Testis (tissue), 2 donors: ENCODE measurements at regions not wholly inside any gene's neighbourhood (a gene's known extent, or its start where the extent isn't known, plus 50 kb on each side); places are given as distances from the start of the nearest gene placed in this dataset.

Experiments used
- DNase-seq: peaks from one replicate; pipeline ENCODE4 v3.0.0-alpha.2; 2019
- H3K27ac ChIP-seq, 2 donors: fragments of 200-600 bp; sonication (generic); one replicate each; pipeline ENCODE4 v1.5.1; 2019
- H3K27me3 ChIP-seq: fragments of 200-600 bp; sonication (generic); one replicate; pipeline ENCODE4 v1.5.1; 2019
- H3K36me3 ChIP-seq: fragments of 200-600 bp; sonication (generic); one replicate; pipeline ENCODE4 v1.5.1; 2017; ENCODE audit warnings: low read depth; ENCODE audit errors: missing control alignments
- H3K4me1 ChIP-seq: fragments of 200-600 bp; sonication (generic); one replicate; pipeline ENCODE4 v1.5.1; 2019
- H3K4me3 ChIP-seq, 2 donors: fragments of 200-600 bp; sonication (generic); one replicate each; pipeline ENCODE4 v1.5.1; 2017 to 2019
- H3K9me3 ChIP-seq: fragments of 200-600 bp; sonication (generic); one replicate; pipeline ENCODE4 v1.5.1; 2017
- CTCF ChIP-seq, 3 experiments: fragments of 450-650 bp in 2 of 3; fragments of 200-600 bp in 1 of 3; sonication (generic) in 1 of 3; IDR thresholded peaks; one replicate each; pipeline ENCODE4 v1.5.1; 2016 to 2019; ENCODE audit warnings: antibody characterized with exemption in 3 of 3, mild to moderate bottlenecking in 2 of 3, moderate library complexity in 1 of 3
- POLR2A ChIP-seq: fragments of 450-650 bp; IDR thresholded peaks from one replicate; pipeline ENCODE4 v1.6.1; 2017; ENCODE audit warnings: antibody characterized with exemption, mild to moderate bottlenecking, moderate library complexity
- WGBS, 2 donors: methylation state at CpG; one replicate each; pipeline ENCODE4 v1.1.5; 2018; 5-methylcytosine and 5-hydroxymethylcytosine counted together
- intact Hi-C: fragments of 100-400 bp; cut with DNase I; formaldehyde crosslinking; loops from one replicate; pipeline ENCODE4 v1.15.1; 2023; ENCODE audit warnings: low total_unique reads

- Histone ChIP-seq H3K27me3 (no peaks in the 10 kb centered on the region), H3K4me3 (no peak overlapping the region), H3K36me3 (no peaks in the 10 kb centered on the region), H3K9me3 (no peaks in the 10 kb centered on the region), H3K27ac (no peak overlapping the region), H3K4me1 (no peaks in the 10 kb centered on the region)
- intact Hi-C loops: no loop called here
- TF ChIP-seq POLR2A (no peak), CTCF (IDR thresholded peaks at IDR 0.05) (no peak)
- WGBS, 2 donors: 83 to 94% methylated on average over 5 of the region's 5 CpGs
- no peak for DNase-seq
Measured at GRCh38 chr12:75577812-75578211, 66.4 kb upstream of the KRR1 start.

GRCh38 chr12:75571656-75572205 lies 60.3 kb upstream of the KRR1 start:
- no peak for DNase-seq
- intact Hi-C loops: no loop called here
- TF ChIP-seq POLR2A (no peak), CTCF (IDR thresholded peaks at IDR 0.05) (no peak)
- no peaks in the 10 kb centered on the region for H3K9me3 ChIP-seq
- WGBS, 2 donors: 67 to 73% methylated on average over 2 of the region's 2 CpGs
- H3K36me3 ChIP-seq: no peaks in the 10 kb centered on the region
- no peak overlapping the region for H3K4me3 ChIP-seq
- H3K4me1 ChIP-seq: no peaks in the 10 kb centered on the region
- H3K27me3 ChIP-seq: no peaks in the 10 kb centered on the region
- H3K27ac ChIP-seq: no peak overlapping the region

- TF ChIP-seq CTCF (IDR thresholded peaks at IDR 0.05): no peak
- no peak for TF ChIP-seq POLR2A
- no peaks in the 10 kb centered on the region for H3K27me3 ChIP-seq
- no peaks in the 10 kb centered on the region for H3K4me1 ChIP-seq
- no peaks in the 10 kb centered on the region for H3K9me3 ChIP-seq
- DNase-seq: no peak
- H3K36me3 ChIP-seq: no peaks in the 10 kb centered on the region
- no peak overlapping the region for H3K27ac ChIP-seq
- 62 to 76% methylated on average over 3 of the region's 3 CpGs for WGBS, 2 donors
- intact Hi-C loops: no loop called here
- H3K4me3 ChIP-seq: no peak overlapping the region
Measured at GRCh38 chr12:75571204-75571603, 59.8 kb upstream of the KRR1 start.

- no peak for TF ChIP-seq CTCF (IDR thresholded peaks at IDR 0.05)
- no peak for TF ChIP-seq POLR2A
- no peaks in the 10 kb centered on the region for H3K36me3 ChIP-seq
- H3K9me3 ChIP-seq: no peaks in the 10 kb centered on the region
- intact Hi-C loops: loop anchor here (10.0 kb wide), 1 partner anchor 466 kb away; the partner anchor contains the start of gene PHLDA1
- WGBS, 2 donors: 73 to 77% methylated on average over 3 of the region's 3 CpGs
- no peak for DNase-seq
- H3K27ac ChIP-seq: no peak overlapping the region
- H3K4me3 ChIP-seq: no peak overlapping the region
- H3K4me1 ChIP-seq: no peaks in the 10 kb centered on the region
- H3K27me3 ChIP-seq: no peaks in the 10 kb centered on the region
Measured at GRCh38 chr12:75568801-75569200, 57.4 kb upstream of the KRR1 start.

GRCh38 chr12:75568393-75568792 lies 57.0 kb upstream of the KRR1 start:
- Histone ChIP-seq H3K9me3 (no peaks in the 10 kb centered on the region), H3K36me3 (no peaks in the 10 kb centered on the region), H3K4me3 (no peak overlapping the region), H3K27me3 (no peaks in the 10 kb centered on the region), H3K4me1 (no peaks in the 10 kb centered on the region), H3K27ac (no peak overlapping the region)
- intact Hi-C loops: loop anchor here (10.0 kb wide), 1 partner anchor 466 kb away; the partner anchor contains the start of gene PHLDA1
- TF ChIP-seq POLR2A (no peak), CTCF (IDR thresholded peaks at IDR 0.05) (no peak)
- WGBS, 2 donors: 53 to 54% methylated on average over 4 of the region's 4 CpGs
- no peak for DNase-seq
